Heart right ventricle (tissue), 16 donors: ENCODE measurements at regions not wholly inside any gene's neighbourhood (a gene's known extent, or its start where the extent isn't known, plus 50 kb on each side); places are given as distances from the start of the nearest gene placed in this dataset.

Experiments used
- ATAC-seq, 8 donors: fragments of 200-7000 bp; cut with Tn5 transposase; one replicate each; pipeline ENCODE4 v1.9.1; 2020; ENCODE audit warnings: mild to moderate bottlenecking in 8 of 8, moderate library complexity in 8 of 8, moderate number of reproducible peaks in 1 of 8
- DNase-seq, 2 donors: peaks; one replicate each; pipeline ENCODE4 v3.0.0-alpha.2; 2020
- H3K27ac ChIP-seq, 10 donors: fragments of 200-600 bp; sonication (generic) in 2 of 10; one replicate each; pipeline versions ENCODE4 v1.5.0 to v1.8.0; 2020 to 2022; ENCODE audit warnings: mild to moderate bottlenecking in 3 of 10
- H3K27me3 ChIP-seq, 7 donors: fragments of 200-600 bp; one replicate each; pipeline ENCODE4 v1.8.0; 2021 to 2022; ENCODE audit warnings: mild to moderate bottlenecking in 2 of 7
- H3K36me3 ChIP-seq, 9 donors: fragments of 200-600 bp; sonication (generic) in 1 of 9; one replicate each; pipeline versions ENCODE4 v1.5.0 to v1.8.0; 2020 to 2022; ENCODE audit warnings: mild to moderate bottlenecking in 2 of 9
- H3K4me1 ChIP-seq, 9 donors: fragments of 200-600 bp; sonication (generic) in 1 of 9; one replicate each; pipeline versions ENCODE4 v1.5.0 to v1.8.0; 2020 to 2022; ENCODE audit warnings: mild to moderate bottlenecking in 4 of 9
- H3K4me3 ChIP-seq, 10 donors: fragments of 200-600 bp; sonication (generic) in 2 of 10; one replicate each; pipeline versions ENCODE4 v1.5.0 to v1.8.0; 2020 to 2022; ENCODE audit warnings: mild to moderate bottlenecking in 7 of 10, moderate library complexity in 2 of 10
- H3K9me3 ChIP-seq, 11 donors: fragments of 200-600 bp in 10 of 11; sonication (generic) in 2 of 11; one replicate each; pipeline versions ENCODE4 v1.5.0 to v1.8.0; 2013 to 2022; ENCODE audit warnings: mild to moderate bottlenecking in 2 of 11, control low read depth in 1 of 11, moderate library complexity in 1 of 11
- CTCF ChIP-seq, 9 donors: fragments of 200-600 bp; sonication (generic) in 2 of 9; IDR thresholded peaks; one replicate each; pipeline versions ENCODE4 v1.5.0 to v1.8.0; 2021 to 2022; ENCODE audit warnings: antibody characterized with exemption in 9 of 9, mild to moderate bottlenecking in 5 of 9, moderate library complexity in 1 of 9
- WGBS, 2 donors: extraction: QIAGEN DNeasy Blood & Tissue Kit; methylation state at CpG; one replicate each; pipeline ENCODE4 v1.1.7; 2013; ENCODE audit warnings: inconsistent platforms in 1 of 2; 5-methylcytosine and 5-hydroxymethylcytosine counted together
- intact Hi-C, 10 donors: fragments of 100-400 bp; cut with DNase I; formaldehyde crosslinking; loops; one replicate each; pipeline versions ENCODE4 v1.11.1 to v1.14.2; 2022
- donor health status: Arrhythmogenic right ventricular cardiomyopathy.
- donor health status: ischemic (EF 13 %, LVEDD 7.1; RV severe dilation, severe dysfunction).
- donor health status: healthy with polysubstance abuse.
- donor health status: DM: no; HTN: yes; CAD: no.
- donor health status: DM: no; HTN: no; CAD: no.
- donor health status: ischemic (EF 25% LVEDD 6.9; RV normal size, moderate dysfunction).
- donor health status: ischemic (EF 25% LVEDD 5.7; RV mildly dilated, moderate dysfunction).
- donor health status: healthy.
- donor health status: DM: yes; HTN: yes; CAD: no.
- donor health status: Ischemic cardiomyopathy.
- donor health status: ischemic (EF 35%, LVEDD 5.7; RV mildly dilated, moderate dysfunction).
- donor health status: nonischemic (EF 11% LVEDD 7.7; RV severe dilation, severe dysfunction).
- donor health status: DM: yes; HTN: yes; CAD: no.
- donor health status: PGD.
- donor health status: ischemic (EF 29% LVEDD 5.4; RV normal size, mild dysfunction).
- donor health status: nonischemic (EF 23%, LVEDD 6.1; RV moderate dilation, normal function).

GRCh38 chr1:60428127-60428526 lies 354.6 kb upstream of the C1orf87 start:
- Histone ChIP-seq H3K27me3 (no peaks in the 10 kb centered on the region), H3K27ac (no peak overlapping the region), H3K9me3 (peaks cover 0 to 5% (median 0%) of the 10 kb centered on the region in 11 donors), H3K4me3 (no peak overlapping the region), H3K36me3 (no peaks in the 10 kb centered on the region), H3K4me1 (peaks cover 0 to 7% (median 0%) of the 10 kb centered on the region in 9 donors)
- WGBS, 2 donors, result 76 to 87% methylated on average over 4 of the region's 4 CpGs
- DNase-seq, result no peak
- intact Hi-C loops, result no loop called here
- no peak for ATAC-seq
- no peak for TF ChIP-seq CTCF (IDR thresholded peaks at IDR 0.05)

GRCh38 chr1:60427701-60428100 lies 354.1 kb upstream of the C1orf87 start:
- Histone ChIP-seq H3K27me3 (no peaks in the 10 kb centered on the region), H3K4me3 (no peak overlapping the region), H3K27ac (no peak overlapping the region), H3K36me3 (no peaks in the 10 kb centered on the region), H3K4me1 (peaks cover 0 to 11% (median 0%) of the 10 kb centered on the region in 9 donors), H3K9me3 (peaks cover 0 to 8% (median 0%) of the 10 kb centered on the region in 11 donors)
- TF ChIP-seq CTCF (IDR thresholded peaks at IDR 0.05), result no peak
- WGBS, 2 donors, result 95 to 96% methylated on average over 2 of the region's 2 CpGs
- ATAC-seq (no peak), DNase-seq (no peak)
- intact Hi-C loops, result no loop called here

GRCh38 chr1:60427194-60427593 lies 353.6 kb upstream of the C1orf87 start:
- WGBS, 2 donors, result 75 to 83% methylated on average over 4 of the region's 4 CpGs
- no peak for TF ChIP-seq CTCF (IDR thresholded peaks at IDR 0.05)
- H3K27ac ChIP-seq, result no peak overlapping the region
- peaks cover 0 to 13% (median 2%) of the 10 kb centered on the region in 11 donors for H3K9me3 ChIP-seq
- H3K36me3 ChIP-seq, result no peaks in the 10 kb centered on the region
- no peak overlapping the region for H3K4me3 ChIP-seq
- DNase-seq, result no peak
- peak in 1 of 8 donors; percentile 53 for ATAC-seq
- H3K4me1 ChIP-seq, result peaks cover 0 to 13% (median 0%) of the 10 kb centered on the region in 9 donors
- H3K27me3 ChIP-seq, result no peaks in the 10 kb centered on the region
- intact Hi-C loops, result no loop called here

GRCh38 chr1:60425528-60425927 lies 352.0 kb upstream of the C1orf87 start:
- H3K9me3 ChIP-seq, result peaks cover 0 to 20% (median 10%) of the 10 kb centered on the region in 11 donors
- H3K4me3 ChIP-seq, result no peak overlapping the region
- H3K27me3 ChIP-seq, result no peaks in the 10 kb centered on the region
- peaks cover 0 to 13% (median 0%) of the 10 kb centered on the region in 9 donors for H3K4me1 ChIP-seq
- 74% methylated on average over 1 of the region's 1 CpG for WGBS, 2 donors
- intact Hi-C loops, result no loop called here
- H3K36me3 ChIP-seq, result no peaks in the 10 kb centered on the region
- no peak overlapping the region for H3K27ac ChIP-seq
- ATAC-seq (no peak), DNase-seq (no peak)
- peak in 3 of 9 donors; percentile 10 to 40 (median 26) for TF ChIP-seq CTCF (IDR thresholded peaks at IDR 0.05)
